Thoracic aorta (tissue), 2 donors: ENCODE measurements at regions not wholly inside any gene's neighbourhood (a gene's known extent, or its start where the extent isn't known, plus 50 kb on each side); places are given as distances from the start of the nearest gene placed in this dataset.

ENCODE experiments used
- ATAC-seq: fragments of 150-250 bp; one replicate; pipeline ENCODE4 v1.8.0; 2017; ENCODE audit warnings: low read depth; ENCODE audit not compliant: insufficient number of reproducible peaks, low FRiP score
- DNase-seq: peaks from one replicate; pipeline ENCODE4 v3.0.0-alpha.2; 2020; ENCODE audit warnings: low spot score
- H3K27ac ChIP-seq, 2 donors: fragments of 200-600 bp; sonication (generic); 1 replicate in 1 of 2; 2 replicates in 1 of 2; pipeline ENCODE4 v1.5.1; 2016; ENCODE audit warnings: mild to moderate bottlenecking in 2 of 2, moderate library complexity in 2 of 2
- H3K27me3 ChIP-seq: fragments of 200-600 bp; sonication (generic); replicated peaks from 2 replicates; pipeline ENCODE4 v1.6.0; 2016; ENCODE audit warnings: mild to moderate bottlenecking; ENCODE audit not compliant: insufficient read depth
- H3K36me3 ChIP-seq: fragments of 200-600 bp; sonication (generic); one replicate; pipeline ENCODE4 v1.5.1; 2016
- H3K4me1 ChIP-seq, 2 donors: fragments of 200-600 bp; sonication (generic); 1 replicate in 1 of 2; 2 replicates in 1 of 2; pipeline versions ENCODE4 v1.5.1 to v1.6.0; 2016; ENCODE audit warnings: low read depth in 2 of 2, mild to moderate bottlenecking in 1 of 2; ENCODE audit not compliant: control insufficient read depth in 1 of 2
- H3K4me3 ChIP-seq: fragments of 200-600 bp; sonication (generic); 2 replicates; pipeline ENCODE4 v1.5.1; 2016; ENCODE audit warnings: mild to moderate bottlenecking
- H3K9me3 ChIP-seq: fragments of 200-600 bp; sonication (generic); 2 replicates; pipeline ENCODE4 v1.5.1; 2016
- TF ChIP-seq, protein P1 (sequence below): fragments of 200-600 bp; sonication (generic); IDR thresholded peaks from one replicate; pipeline ENCODE4 v1.5.1; 2019; ENCODE audit warnings: antibody characterized with exemption

DNA sequence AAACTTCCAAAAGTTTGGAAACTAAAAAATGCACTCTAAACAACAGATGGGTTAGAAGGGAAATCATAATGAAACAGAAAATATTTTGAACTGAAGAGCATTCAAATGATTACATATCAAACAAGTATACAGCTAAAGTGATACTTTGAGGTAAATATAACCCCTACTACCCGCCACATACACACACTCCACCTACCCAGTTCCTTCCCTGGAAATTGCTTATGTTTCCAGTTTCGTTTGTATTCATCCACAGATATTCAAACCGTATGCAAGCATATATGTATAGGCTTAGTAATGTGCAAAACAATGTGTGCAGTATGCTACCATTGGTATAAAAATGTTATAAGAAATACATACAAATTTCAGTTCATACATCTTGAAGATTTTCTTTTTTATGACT, 95.5 kb downstream of the SMIM20 start:
- DNase-seq, result no peak
- H3K36me3 ChIP-seq, result no peaks in the 10 kb centered on the region
- no peak overlapping the region for H3K27ac ChIP-seq
- TF ChIP-seq, protein P1, sequence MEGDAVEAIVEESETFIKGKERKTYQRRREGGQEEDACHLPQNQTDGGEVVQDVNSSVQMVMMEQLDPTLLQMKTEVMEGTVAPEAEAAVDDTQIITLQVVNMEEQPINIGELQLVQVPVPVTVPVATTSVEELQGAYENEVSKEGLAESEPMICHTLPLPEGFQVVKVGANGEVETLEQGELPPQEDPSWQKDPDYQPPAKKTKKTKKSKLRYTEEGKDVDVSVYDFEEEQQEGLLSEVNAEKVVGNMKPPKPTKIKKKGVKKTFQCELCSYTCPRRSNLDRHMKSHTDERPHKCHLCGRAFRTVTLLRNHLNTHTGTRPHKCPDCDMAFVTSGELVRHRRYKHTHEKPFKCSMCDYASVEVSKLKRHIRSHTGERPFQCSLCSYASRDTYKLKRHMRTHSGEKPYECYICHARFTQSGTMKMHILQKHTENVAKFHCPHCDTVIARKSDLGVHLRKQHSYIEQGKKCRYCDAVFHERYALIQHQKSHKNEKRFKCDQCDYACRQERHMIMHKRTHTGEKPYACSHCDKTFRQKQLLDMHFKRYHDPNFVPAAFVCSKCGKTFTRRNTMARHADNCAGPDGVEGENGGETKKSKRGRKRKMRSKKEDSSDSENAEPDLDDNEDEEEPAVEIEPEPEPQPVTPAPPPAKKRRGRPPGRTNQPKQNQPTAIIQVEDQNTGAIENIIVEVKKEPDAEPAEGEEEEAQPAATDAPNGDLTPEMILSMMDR, result no peak
- no peak overlapping the region for H3K4me3 ChIP-seq
- H3K4me1 ChIP-seq, result peaks cover 0 to 4% of the 10 kb centered on the region in 2 donors
- H3K9me3 ChIP-seq, result peaks cover 13% of the 10 kb centered on the region
- no peak for ATAC-seq
- H3K27me3 ChIP-seq, result no peaks in the 10 kb centered on the region

DNA sequence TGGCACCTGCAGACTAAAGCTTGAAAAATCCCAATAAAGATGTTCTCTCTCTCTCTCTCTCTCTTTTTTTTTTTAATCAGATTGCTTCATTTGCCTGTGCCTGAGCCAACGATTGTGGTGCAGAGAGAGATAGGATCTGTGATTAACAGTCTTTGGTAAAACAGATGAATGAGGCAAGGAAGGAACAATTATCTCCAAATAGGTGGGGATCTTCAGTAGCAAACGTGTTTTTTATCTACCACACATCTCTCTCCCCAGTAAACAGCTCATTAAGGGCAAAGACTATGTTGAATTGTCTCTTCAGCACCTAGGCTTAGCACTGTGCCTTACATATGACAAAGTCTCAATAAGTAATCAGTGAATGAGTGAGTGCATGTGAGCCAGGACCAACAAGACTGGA, 96.3 kb downstream of the SMIM20 start:
- no peak overlapping the region for H3K4me3 ChIP-seq
- H3K4me1 ChIP-seq, result peaks cover under 1 to 12% of the 10 kb centered on the region in 2 donors
- peaks cover 13% of the 10 kb centered on the region for H3K9me3 ChIP-seq
- no peak overlapping the region for H3K27ac ChIP-seq
- ATAC-seq (no peak), DNase-seq (no peak)
- H3K36me3 ChIP-seq, result no peaks in the 10 kb centered on the region
- TF ChIP-seq, protein P1, result no peak
- H3K27me3 ChIP-seq, result no peaks in the 10 kb centered on the region

DNA sequence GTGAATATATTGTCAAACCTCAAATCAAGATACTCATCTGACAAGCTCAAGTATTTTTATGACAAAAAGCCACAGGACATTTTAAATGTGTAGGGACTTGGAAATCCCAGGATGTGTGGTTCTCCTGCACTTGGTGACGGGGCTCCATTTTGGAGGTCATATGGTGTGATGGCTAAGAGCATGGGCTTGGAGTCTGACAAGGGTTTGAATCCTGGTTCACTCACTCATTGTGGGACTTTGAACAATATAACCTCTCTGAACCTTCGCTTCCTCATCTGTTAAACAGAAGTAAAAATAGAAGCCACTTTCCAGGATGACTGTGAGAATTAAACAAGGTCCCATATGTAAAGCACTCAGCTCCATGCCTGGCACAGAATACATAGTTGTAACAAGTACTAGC, 99.6 kb downstream of the SMIM20 start:
- TF ChIP-seq, protein P1, result no peak
- Histone ChIP-seq H3K9me3 (peaks cover 8% of the 10 kb centered on the region), H3K27ac (no peak overlapping the region), H3K4me3 (no peak overlapping the region), H3K27me3 (no peaks in the 10 kb centered on the region), H3K4me1 (peaks cover 8 to 25% of the 10 kb centered on the region in 2 donors), H3K36me3 (no peaks in the 10 kb centered on the region)
- ATAC-seq (no peak), DNase-seq (no peak)

DNA sequence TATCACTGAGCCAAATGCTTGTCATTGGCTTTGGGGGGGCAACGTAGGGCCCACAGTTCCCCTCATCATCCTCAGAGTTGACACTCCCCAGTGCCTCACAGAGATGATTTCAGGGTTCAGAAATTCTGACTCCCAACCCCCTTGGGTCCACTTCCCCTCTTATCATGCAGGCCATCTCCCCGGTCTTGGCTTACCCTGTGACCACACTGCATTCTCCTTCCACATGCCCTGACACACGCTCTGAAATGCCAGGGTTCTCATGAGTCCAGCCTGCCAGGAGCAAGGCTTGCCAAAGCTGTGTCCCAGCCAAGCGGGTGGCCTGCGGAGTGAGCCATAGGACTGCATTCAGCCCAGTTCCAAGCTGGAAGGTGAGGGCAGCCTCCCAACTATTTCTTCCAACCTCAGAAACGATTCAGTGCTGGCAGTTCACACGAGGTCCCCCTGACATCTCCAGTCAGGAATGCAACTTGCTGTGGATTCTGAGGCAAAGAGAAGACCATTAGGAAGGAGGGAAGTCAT, 101.2 kb downstream of the SMIM20 start:
- H3K27ac ChIP-seq, result peak overlapping the region; percentile 42 to 53

DNA sequence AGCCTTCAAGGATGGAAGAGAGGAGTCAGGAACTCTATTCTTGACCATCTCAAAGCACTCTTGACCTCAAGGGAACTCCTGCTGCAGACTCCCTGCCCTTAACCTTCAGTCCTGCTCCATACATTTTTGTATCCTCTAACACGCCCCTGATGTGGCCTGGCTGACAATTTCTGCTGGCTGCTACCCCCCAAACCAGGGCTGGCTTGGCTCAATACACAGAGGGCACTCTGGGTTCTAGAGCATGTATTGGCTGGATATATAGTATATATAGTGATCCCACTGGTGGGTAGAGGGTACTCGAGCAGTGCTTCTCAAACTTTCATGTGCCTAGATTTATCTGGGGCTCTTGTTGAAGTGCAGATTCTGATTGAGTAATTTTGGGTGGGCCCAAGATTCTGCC, 101.9 kb downstream of the SMIM20 start:
- H3K36me3 ChIP-seq, result no peaks in the 10 kb centered on the region
- no peaks in the 10 kb centered on the region for H3K9me3 ChIP-seq
- ATAC-seq (no peak), DNase-seq (no peak)
- H3K27me3 ChIP-seq, result no peaks in the 10 kb centered on the region
- H3K27ac ChIP-seq, result peak overlapping the region; percentile 42 to 53
- H3K4me1 ChIP-seq, result peaks cover 15 to 38% of the 10 kb centered on the region in 2 donors
- no peak overlapping the region for H3K4me3 ChIP-seq
- TF ChIP-seq, protein P1, result no peak

More for the DNA sequence above, 101.2 kb downstream of the SMIM20 start:
- Histone ChIP-seq H3K27me3 (no peaks in the 10 kb centered on the region), H3K9me3 (no peaks in the 10 kb centered on the region), H3K36me3 (no peaks in the 10 kb centered on the region), H3K4me3 (no peak overlapping the region), H3K4me1 (peaks cover 8 to 31% of the 10 kb centered on the region in 2 donors)
- peak; percentile 86 for DNase-seq
- peak; percentile 80 for ATAC-seq
- TF ChIP-seq, protein P1, result no peak
